ENCODE measurements at regions not wholly inside any gene's neighbourhood (a gene's known extent, or its start where the extent isn't known, plus 50 kb on each side); places are given as distances from the start of the nearest gene placed in this dataset.

- no peak for DNase-seq (ENCODE audit: low spot score)
Observed at GRCh38 chr1:5497503-5497902, 494.7 kb downstream of the NPHP4 start.

- DNase-seq (ENCODE audit: low spot score), result no peak
Observed at GRCh38 chr1:5495596-5496410, 496.4 kb downstream of the NPHP4 start.

GRCh38 chr1:5494518-5494917, 497.7 kb downstream of the NPHP4 start:
- DNase-seq (ENCODE audit: low spot score), result no peak

- no peak for DNase-seq (ENCODE audit: low spot score)
Observed at GRCh38 chr1:5493851-5494311, 498.3 kb downstream of the NPHP4 start.

GRCh38 chr1:5493275-5493674, 498.9 kb downstream of the NPHP4 start:
- no peak for DNase-seq (ENCODE audit: low spot score)

- DNase-seq (ENCODE audit: low spot score), result no peak
Observed at GRCh38 chr1:5492846-5493245, 499.4 kb downstream of the NPHP4 start.

- no peak for DNase-seq (ENCODE audit: low spot score)
Observed at GRCh38 chr1:5491207-5491904, 500.9 kb downstream of the NPHP4 start.

- no peak for DNase-seq (ENCODE audit: low spot score)
Observed at GRCh38 chr1:5490635-5491034, 501.6 kb downstream of the NPHP4 start.

- no peak for DNase-seq (ENCODE audit: low spot score)
Observed at GRCh38 chr1:5488448-5488847, 503.8 kb downstream of the NPHP4 start.

GRCh38 chr1:5485968-5486696, 506.1 kb downstream of the NPHP4 start:
- DNase-seq (ENCODE audit: low spot score), result no peak

GRCh38 chr1:5485436-5485835, 506.8 kb downstream of the NPHP4 start:
- DNase-seq (ENCODE audit: low spot score), result no peak

GRCh38 chr1:5484451-5485165, 507.6 kb downstream of the NPHP4 start:
- no peak for DNase-seq (ENCODE audit: low spot score)

- no peak for DNase-seq (ENCODE audit: low spot score)
Observed at GRCh38 chr1:5481889-5482288, 510.3 kb downstream of the NPHP4 start.

GRCh38 chr1:5480906-5481305, 511.3 kb downstream of the NPHP4 start:
- DNase-seq (ENCODE audit: low spot score), result no peak

- DNase-seq (ENCODE audit: low spot score), result no peak
Observed at GRCh38 chr1:5479876-5480646, 512.2 kb downstream of the NPHP4 start.

- no peak for DNase-seq (ENCODE audit: low spot score)
Observed at GRCh38 chr1:5478961-5479360, 513.3 kb downstream of the NPHP4 start.

GRCh38 chr1:5478156-5478695, 514.0 kb downstream of the NPHP4 start:
- DNase-seq (ENCODE audit: low spot score), result no peak

GRCh38 chr1:5477716-5478115, 514.5 kb downstream of the NPHP4 start:
- no peak for DNase-seq (ENCODE audit: low spot score)

- DNase-seq (ENCODE audit: low spot score), result no peak
Observed at GRCh38 chr1:5475572-5475971, 516.7 kb downstream of the NPHP4 start.

- DNase-seq (ENCODE audit: low spot score), result no peak
Observed at GRCh38 chr1:5473268-5473667, 519.0 kb downstream of the NPHP4 start.

- no peak for DNase-seq (ENCODE audit: low spot score)
Observed at GRCh38 chr1:5466487-5466886, 525.7 kb downstream of the NPHP4 start.

Measured in activated CD4-positive, alpha-beta T cell treated with anti-CD3 and anti-CD28 coated beads, Interleukin-2, Interleukin-4, amounts not matched to agents 100 ng/mL and 50 ng/mL, durations not matched to agents 16 hours and 8 hours (primary cell).